Mesodermal cell (in vitro differentiated cells): ENCODE measurements at regions not wholly inside any gene's neighbourhood (a gene's known extent, or its start where the extent isn't known, plus 50 kb on each side); places are given as distances from the start of the nearest gene placed in this dataset.

Experiments
- H3K27ac ChIP-seq: 2 replicates; pipeline ENCODE4 v1.7.0; 2013; ENCODE audit warnings: mild to moderate bottlenecking, low read depth, low read length, moderate library complexity; ENCODE audit not compliant: severe bottlenecking
- H3K36me3 ChIP-seq: 2 replicates; pipeline ENCODE4 v1.7.1; 2013; ENCODE audit warnings: mild to moderate bottlenecking, low read length, moderate library complexity; ENCODE audit not compliant: control insufficient read depth, insufficient read depth
- H3K4me1 ChIP-seq: one replicate; pipeline ENCODE4 v1.7.1; 2013; ENCODE audit warnings: mild to moderate bottlenecking, low read length; ENCODE audit not compliant: insufficient read depth, control insufficient read depth, poor library complexity, severe bottlenecking
- H3K4me3 ChIP-seq: 2 replicates; pipeline ENCODE4 v1.7.0; 2013; ENCODE audit warnings: low read length, control low read depth, mild to moderate bottlenecking; ENCODE audit not compliant: insufficient read depth, poor library complexity, severe bottlenecking; ENCODE audit errors: extremely low read depth
- H3K9me3 ChIP-seq: 2 replicates; pipeline ENCODE4 v1.7.1; 2013; ENCODE audit warnings: mild to moderate bottlenecking, low read length, moderate library complexity; ENCODE audit not compliant: control insufficient read depth
- WGBS, 2 experiments: methylation state at CpG; one replicate each; pipeline ENCODE4 v1.1.5; 2013; ENCODE audit warnings: missing lambda C conversion rate in 2 of 2; ENCODE audit not compliant: insufficient coverage in 2 of 2; 5-methylcytosine and 5-hydroxymethylcytosine counted together

- Histone ChIP-seq H3K4me3 (no peak overlapping the region), H3K4me1 (peaks cover 15% of the 10 kb centered on the region), H3K9me3 (no peaks in the 10 kb centered on the region), H3K27ac (no peak overlapping the region), H3K36me3 (no peaks in the 10 kb centered on the region)
- 100% methylated on average over 1 of the region's 6 CpGs for WGBS, 2 experiments
Observed at GRCh38 chr1:189657715-189658114, 819.9 kb downstream of the BRINP3 start.

- peaks cover 15% of the 10 kb centered on the region for H3K4me1 ChIP-seq
- 52 to 78% methylated on average over 1 to 2 of the region's 3 CpGs for WGBS, 2 experiments
- no peaks in the 10 kb centered on the region for H3K9me3 ChIP-seq
- H3K27ac ChIP-seq, result no peak overlapping the region
- H3K4me3 ChIP-seq, result no peak overlapping the region
- no peaks in the 10 kb centered on the region for H3K36me3 ChIP-seq
Observed at GRCh38 chr1:189658381-189658780, 819.3 kb downstream of the BRINP3 start.

GRCh38 chr1:189659731-189660130 lies 817.9 kb downstream of the BRINP3 start:
- Histone ChIP-seq H3K36me3 (no peaks in the 10 kb centered on the region), H3K4me3 (no peak overlapping the region), H3K4me1 (peaks cover 15% of the 10 kb centered on the region), H3K9me3 (no peaks in the 10 kb centered on the region), H3K27ac (no peak overlapping the region)
- WGBS, 2 experiments, result 100% methylated on average over 1 of the region's 2 CpGs

- Histone ChIP-seq H3K36me3 (no peaks in the 10 kb centered on the region), H3K9me3 (no peaks in the 10 kb centered on the region)
- WGBS, 2 experiments, result 86 to 100% methylated on average over 2 to 3 of the region's 3 CpGs
Observed at GRCh38 chr1:189662190-189662589, 815.5 kb downstream of the BRINP3 start.

GRCh38 chr1:189669846-189670245 lies 807.8 kb downstream of the BRINP3 start:
- no peak overlapping the region for H3K4me3 ChIP-seq
- no peaks in the 10 kb centered on the region for H3K36me3 ChIP-seq
- no peaks in the 10 kb centered on the region for H3K9me3 ChIP-seq
- no peak overlapping the region for H3K27ac ChIP-seq
- no peaks in the 10 kb centered on the region for H3K4me1 ChIP-seq
- 86% methylated on average over 1 of the region's 2 CpGs; no CpG with 5 or more reads in 1 of the 2 experiments for WGBS, 2 experiments

More at GRCh38 chr1:189662190-189662589, 815.5 kb downstream of the BRINP3 start:
- Histone ChIP-seq H3K4me1 (peaks cover 9% of the 10 kb centered on the region), H3K4me3 (no peak overlapping the region), H3K27ac (no peak overlapping the region)

GRCh38 chr1:189673217-189673616 lies 804.4 kb downstream of the BRINP3 start:
- Histone ChIP-seq H3K4me1 (no peaks in the 10 kb centered on the region), H3K27ac (no peak overlapping the region), H3K4me3 (no peak overlapping the region), H3K9me3 (no peaks in the 10 kb centered on the region), H3K36me3 (no peaks in the 10 kb centered on the region)
- 45% methylated on average over 1 of the region's 2 CpGs; no CpG with 5 or more reads in 1 of the 2 experiments for WGBS, 2 experiments

GRCh38 chr1:189675712-189676244 lies 801.9 kb downstream of the BRINP3 start:
- no peaks in the 10 kb centered on the region for H3K9me3 ChIP-seq
- WGBS, 2 experiments, result 93% methylated on average over 3 of the region's 6 CpGs; no CpG with 5 or more reads in 1 of the 2 experiments

GRCh38 chr1:189678779-189679178 lies 798.9 kb downstream of the BRINP3 start:
- H3K27ac ChIP-seq, result no peak overlapping the region
- WGBS, 2 experiments, result 100% methylated on average over 1 of the region's 3 CpGs; no CpG with 5 or more reads in 1 of the 2 experiments
- H3K36me3 ChIP-seq, result no peaks in the 10 kb centered on the region
- H3K9me3 ChIP-seq, result no peaks in the 10 kb centered on the region
- no peaks in the 10 kb centered on the region for H3K4me1 ChIP-seq
- H3K4me3 ChIP-seq, result no peak overlapping the region

More at GRCh38 chr1:189675712-189676244, 801.9 kb downstream of the BRINP3 start:
- Histone ChIP-seq H3K4me1 (no peaks in the 10 kb centered on the region), H3K36me3 (no peaks in the 10 kb centered on the region), H3K27ac (no peak overlapping the region), H3K4me3 (no peak overlapping the region)

- WGBS, 2 experiments, result 67% methylated on average over 1 of the region's 3 CpGs; no CpG with 5 or more reads in 1 of the 2 experiments
- no peaks in the 10 kb centered on the region for H3K36me3 ChIP-seq
- H3K9me3 ChIP-seq, result no peaks in the 10 kb centered on the region
- H3K4me1 ChIP-seq, result no peaks in the 10 kb centered on the region
- no peak overlapping the region for H3K27ac ChIP-seq
- H3K4me3 ChIP-seq, result no peak overlapping the region
Observed at GRCh38 chr1:189681252-189681919, 796.3 kb downstream of the BRINP3 start.

GRCh38 chr1:189682591-189682990 lies 795.1 kb downstream of the BRINP3 start:
- 80% methylated on average over 1 of the region's 3 CpGs; no CpG with 5 or more reads in 1 of the 2 experiments for WGBS, 2 experiments
- Histone ChIP-seq H3K9me3 (no peaks in the 10 kb centered on the region), H3K4me3 (no peak overlapping the region), H3K36me3 (no peaks in the 10 kb centered on the region), H3K27ac (no peak overlapping the region), H3K4me1 (no peaks in the 10 kb centered on the region)

GRCh38 chr1:189686288-189686687 lies 791.4 kb downstream of the BRINP3 start:
- no CpG with 5 or more reads among the region's 1 CpG for WGBS, 2 experiments
- H3K4me3 ChIP-seq, result no peak overlapping the region
- H3K4me1 ChIP-seq, result no peaks in the 10 kb centered on the region
- H3K36me3 ChIP-seq, result no peaks in the 10 kb centered on the region
- H3K9me3 ChIP-seq, result no peaks in the 10 kb centered on the region
- no peak overlapping the region for H3K27ac ChIP-seq
